A673 (cell line): ENCODE measurements at regions not wholly inside any gene's neighbourhood (a gene's known extent, or its start where the extent isn't known, plus 50 kb on each side); places are given as distances from the start of the nearest gene placed in this dataset.

ENCODE experiments used
- BruUV-seq: library from RNA; stranded (reverse); fragments of 400-500 nt; replicated peaks from 2 replicates; lab custom pipeline; 2021; lab: Mats Ljungman, UMichigan
- CTCF ChIA-PET: fragments of 300-600 bp; sonication (Branson Sonifier 250); formaldehyde crosslinking; loops from one replicate; lab custom pipeline; 2022; ENCODE audit warnings: antibody characterized with exemption; lab: Charles Lee
- POLR2A ChIA-PET: fragments of 300-600 bp; sonication (Branson Sonifier 250); formaldehyde crosslinking; loops from one replicate; lab custom pipeline; 2022; ENCODE audit warnings: antibody characterized with exemption; ENCODE audit not compliant: low non-redundant PET; lab: Charles Lee
- DNase-seq: peaks from one replicate; pipeline ENCODE4 v3.0.0-alpha.2; 2015; ENCODE audit warnings: low spot score
- H3K27ac ChIP-seq: fragments of 200-600 bp; sonication (generic); 2 replicates; pipeline ENCODE4 v1.5.1; 2016; ENCODE audit warnings: mixed run types, low read depth, mild to moderate bottlenecking, mixed read lengths, antibody characterized with exemption, low read length; ENCODE audit not compliant: poor library complexity, severe bottlenecking
- H3K27me3 ChIP-seq: fragments of 200-600 bp; sonication (generic); replicated peaks from 2 replicates; pipeline ENCODE4 v1.6.1; 2017; ENCODE audit warnings: mixed run types, low read depth, mild to moderate bottlenecking, mixed read lengths, antibody characterized with exemption, low read length; ENCODE audit not compliant: insufficient read depth, poor library complexity
- H3K36me3 ChIP-seq: fragments of 200-600 bp; sonication (generic); 2 replicates; pipeline ENCODE4 v1.6.1; 2016; ENCODE audit warnings: mixed run types, mild to moderate bottlenecking, mixed read lengths, antibody characterized with exemption, low read length; ENCODE audit not compliant: insufficient read depth, poor library complexity, severe bottlenecking
- H3K4me1 ChIP-seq: fragments of 200-600 bp; sonication (generic); 2 replicates; pipeline ENCODE4 v1.6.1; 2017; ENCODE audit warnings: mixed run types, mild to moderate bottlenecking, mixed read lengths, antibody characterized with exemption, low read length; ENCODE audit not compliant: insufficient read depth, poor library complexity, severe bottlenecking
- H3K4me3 ChIP-seq: fragments of 200-600 bp; sonication (generic); 2 replicates; pipeline ENCODE4 v1.5.1; 2016; ENCODE audit warnings: low read depth, mixed run types, mild to moderate bottlenecking, mixed read lengths, low read length; ENCODE audit not compliant: poor library complexity, severe bottlenecking
- H3K9me3 ChIP-seq: fragments of 200-600 bp; sonication (generic); 2 replicates; pipeline ENCODE4 v1.6.1; 2016; ENCODE audit warnings: mixed run types, low read depth, mild to moderate bottlenecking, mixed read lengths, antibody characterized with exemption, low read length; ENCODE audit not compliant: poor library complexity, severe bottlenecking
- CTCF ChIP-seq: fragments of 300-800, 200-600 bp; sonication (generic); conservative IDR thresholded peaks from 2 replicates; pipeline ENCODE4 v1.5.1; 2017; ENCODE audit warnings: low read depth, mild to moderate bottlenecking, antibody characterized with exemption, low read length, moderate library complexity, mixed read lengths
- EZH2 ChIP-seq: fragments of 200-600 bp; sonication (generic); IDR thresholded peaks from 2 replicates; pipeline ENCODE4 v1.6.1; 2017; ENCODE audit warnings: borderline replicate concordance, low read depth, mild to moderate bottlenecking, mixed read lengths, antibody characterized with exemption, low read length; ENCODE audit not compliant: poor library complexity, severe bottlenecking
- intact Hi-C: fragments of 100-400 bp; cut with micrococcal nuclease; formaldehyde crosslinking; loops from one replicate; pipeline ENCODE4 v1.10.0; 2022; ENCODE audit not compliant: unreplicated experiment

GRCh38 chr9:81363916-81364480, 325.3 kb downstream of the TLE1 start:
- Histone ChIP-seq H3K4me3 (no peak overlapping the region), H3K27ac (no peak overlapping the region), H3K36me3 (no peaks in the 10 kb centered on the region), H3K9me3 (peaks cover 3% of the 10 kb centered on the region), H3K27me3 (no peaks in the 10 kb centered on the region), H3K4me1 (no peaks in the 10 kb centered on the region)
- DNase-seq: no peak
- ChIA-PET CTCF (no interaction called here), POLR2A (no interaction called here)
- no peak for TF ChIP-seq EZH2
- no peak for TF ChIP-seq CTCF
- BruUV-seq: no TSS peak
- intact Hi-C loops: no loop called here

GRCh38 chr9:81361296-81361695, 328.1 kb downstream of the TLE1 start:
- H3K4me1 ChIP-seq: no peaks in the 10 kb centered on the region
- no peak overlapping the region for H3K27ac ChIP-seq
- POLR2A ChIA-PET: no interaction called here
- no peaks in the 10 kb centered on the region for H3K27me3 ChIP-seq
- DNase-seq: no peak
- no TSS peak for BruUV-seq
- intact Hi-C loops: no loop called here
- CTCF ChIA-PET: no interaction called here
- TF ChIP-seq CTCF: no peak
- no peak for TF ChIP-seq EZH2
- no peak overlapping the region for H3K4me3 ChIP-seq
- no peaks in the 10 kb centered on the region for H3K36me3 ChIP-seq
- H3K9me3 ChIP-seq: peaks cover 3% of the 10 kb centered on the region

- no peak overlapping the region for H3K4me3 ChIP-seq
- no peaks in the 10 kb centered on the region for H3K9me3 ChIP-seq
- H3K27ac ChIP-seq: no peak overlapping the region
- no peaks in the 10 kb centered on the region for H3K4me1 ChIP-seq
- ChIA-PET POLR2A (no interaction called here), CTCF (no interaction called here)
- no TSS peak for BruUV-seq
- no peak for TF ChIP-seq CTCF
- TF ChIP-seq EZH2: no peak
- intact Hi-C loops: no loop called here
- no peaks in the 10 kb centered on the region for H3K36me3 ChIP-seq
- no peaks in the 10 kb centered on the region for H3K27me3 ChIP-seq
- no peak for DNase-seq
Measured at GRCh38 chr9:81351166-81351565, 338.2 kb downstream of the TLE1 start.
